Neuronal stem cell (in vitro differentiated cells): ENCODE measurements at regions not wholly inside any gene's neighbourhood (a gene's known extent, or its start where the extent isn't known, plus 50 kb on each side); places are given as distances from the start of the nearest gene placed in this dataset.

Experiments used
- DNase-seq: peaks from one replicate; pipeline ENCODE4 v3.0.0-alpha.2; 2013; ENCODE audit warnings: low spot score
- H2AFZ ChIP-seq: one replicate; pipeline ENCODE4 v1.6.1; 2013; ENCODE audit warnings: mild to moderate bottlenecking, low read length, inconsistent platforms
- H2AK5ac ChIP-seq: 2 replicates; pipeline ENCODE4 v1.6.1; 2013; ENCODE audit warnings: low read depth, mild to moderate bottlenecking, inconsistent platforms, low read length, moderate library complexity, mixed read lengths
- H2BK120ac ChIP-seq: 2 replicates; pipeline ENCODE4 v1.6.1; 2013; ENCODE audit warnings: low read depth, mild to moderate bottlenecking, inconsistent platforms, low read length, moderate library complexity, mixed read lengths
- H2BK12ac ChIP-seq: one replicate; pipeline ENCODE4 v1.6.1; 2013; ENCODE audit warnings: low read length, inconsistent platforms
- H2BK15ac ChIP-seq: 2 replicates; pipeline ENCODE4 v1.6.1; 2013; ENCODE audit warnings: mild to moderate bottlenecking, low read length, inconsistent platforms, mixed read lengths
- H2BK5ac ChIP-seq: one replicate; pipeline ENCODE4 v1.6.1; 2013; ENCODE audit warnings: inconsistent platforms, mild to moderate bottlenecking, low read length, moderate library complexity
- H3K14ac ChIP-seq: one replicate; pipeline ENCODE4 v1.6.1; 2013; ENCODE audit warnings: low read length, inconsistent platforms
- H3K18ac ChIP-seq: 2 replicates; pipeline ENCODE4 v1.6.1; 2013; ENCODE audit warnings: low read length, inconsistent platforms
- H3K23ac ChIP-seq: 2 replicates; pipeline ENCODE4 v1.6.1; 2013; ENCODE audit warnings: low read depth, mild to moderate bottlenecking, mixed read lengths, low read length, inconsistent platforms; ENCODE audit not compliant: poor library complexity
- H3K27ac ChIP-seq: replicated peaks from 3 replicates; pipeline ENCODE4 v1.5.1; 2013; ENCODE audit warnings: low read length, inconsistent platforms
- H3K27me3 ChIP-seq, 3 experiments: 2 replicates each; pipeline ENCODE4 v1.6.1; 2013; ENCODE audit warnings: low read length in 3 of 3, mild to moderate bottlenecking in 2 of 3, inconsistent platforms in 1 of 3, low read depth in 1 of 3, mixed read lengths in 1 of 3, moderate library complexity in 1 of 3; ENCODE audit not compliant: control insufficient read depth in 3 of 3, insufficient read depth in 3 of 3
- H3K36me3 ChIP-seq, 2 donors: replicated peaks in 1 of 2; 2 replicates each; pipeline ENCODE4 v1.6.1; 2013; ENCODE audit warnings: low read length in 2 of 2; ENCODE audit not compliant: control insufficient read depth in 2 of 2, insufficient read depth in 2 of 2
- H3K4ac ChIP-seq: 2 replicates; pipeline ENCODE4 v1.6.1; 2013; ENCODE audit warnings: inconsistent platforms, mild to moderate bottlenecking, low read length, moderate library complexity
- H3K4me1 ChIP-seq, 2 donors: 1 replicate in 1 of 2; 2 replicates in 1 of 2; pipeline ENCODE4 v1.6.1; 2013; ENCODE audit warnings: low read length in 2 of 2, low read depth in 1 of 2; ENCODE audit not compliant: control insufficient read depth in 2 of 2, insufficient read depth in 1 of 2
- H3K4me2 ChIP-seq: one replicate; pipeline ENCODE4 v1.6.1; 2013; ENCODE audit warnings: mild to moderate bottlenecking, low read length, inconsistent platforms; ENCODE audit not compliant: insufficient read depth, poor library complexity, severe bottlenecking
- H3K4me3 ChIP-seq, 2 donors: 2 replicates each; pipeline ENCODE4 v1.5.1; 2013; ENCODE audit warnings: low read length in 2 of 2, mild to moderate bottlenecking in 2 of 2, inconsistent platforms in 1 of 2, moderate library complexity in 1 of 2
- H3K79me1 ChIP-seq: one replicate; pipeline ENCODE4 v1.6.1; 2013; ENCODE audit warnings: low read depth, mild to moderate bottlenecking, inconsistent platforms, low read length, moderate library complexity
- H3K9ac ChIP-seq: one replicate; pipeline ENCODE4 v1.6.1; 2013; ENCODE audit warnings: mild to moderate bottlenecking, low read depth, low read length, inconsistent platforms; ENCODE audit not compliant: poor library complexity
- H3K9me3 ChIP-seq, 2 donors: replicated peaks in 1 of 2; 2 replicates each; pipeline versions ENCODE3 to v1.6.1; 2013; ENCODE audit warnings: low read length in 2 of 2, mild to moderate bottlenecking in 2 of 2, inconsistent platforms in 1 of 2, low read depth in 1 of 2, mixed read lengths in 1 of 2, moderate library complexity in 1 of 2; ENCODE audit not compliant: control insufficient read depth in 2 of 2, insufficient read depth in 1 of 2
- H4K8ac ChIP-seq: one replicate; pipeline ENCODE4 v1.6.1; 2013; ENCODE audit warnings: low read depth, mild to moderate bottlenecking, inconsistent platforms, low read length, moderate library complexity
- H4K91ac ChIP-seq: one replicate; pipeline ENCODE4 v1.6.1; 2013; ENCODE audit warnings: low read length, low read depth, mild to moderate bottlenecking, inconsistent platforms; ENCODE audit not compliant: poor library complexity
- WGBS, 2 donors: extraction: QIAGEN DNeasy Blood & Tissue Kit; methylation state at CpG; one replicate each; pipeline ENCODE4 v1.1.7; 2013; ENCODE audit warnings: missing lambda C conversion rate in 2 of 2, mixed read lengths in 1 of 2; ENCODE audit not compliant: insufficient read length in 2 of 2, insufficient replicate concordance in 1 of 2; ENCODE audit errors: extremely low coverage in 2 of 2; 5-methylcytosine and 5-hydroxymethylcytosine counted together

DNA sequence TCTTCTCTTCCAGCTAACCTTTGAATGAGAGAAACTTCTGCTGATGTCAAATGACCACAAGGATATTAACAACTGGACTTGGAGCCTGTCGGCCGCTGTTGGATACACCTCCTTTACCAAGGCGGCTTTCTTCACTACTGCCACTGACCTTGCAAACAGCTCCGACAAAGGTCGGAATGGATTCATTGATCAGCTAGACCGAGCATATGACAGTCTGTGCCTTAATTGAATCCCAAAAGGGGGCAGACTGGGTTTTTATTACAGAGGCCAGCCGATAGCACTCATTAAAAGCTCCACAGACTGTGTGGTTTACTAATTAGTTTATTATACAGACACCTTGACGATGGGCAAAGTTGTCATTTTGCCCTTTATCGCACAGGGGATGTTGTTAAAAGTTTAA lies 394.5 kb downstream of the RERGL start:
- no peak for DNase-seq
- no peaks in the 10 kb centered on the region for H3K4me1 ChIP-seq
- no peak overlapping the region for H2BK12ac ChIP-seq
- H3K4ac ChIP-seq = no peak overlapping the region
- H3K14ac ChIP-seq = no peak overlapping the region
- no peak overlapping the region for H2AK5ac ChIP-seq
- no peak overlapping the region for H2AFZ ChIP-seq
- H3K36me3 ChIP-seq = no peaks in the 10 kb centered on the region
- H2BK120ac ChIP-seq = no peak overlapping the region
- H4K8ac ChIP-seq = no peak overlapping the region
- WGBS, 2 donors = no CpG with 5 or more reads among the region's 9 CpGs
- no peaks in the 10 kb centered on the region for H3K27me3 ChIP-seq
- no peak overlapping the region for H3K4me2 ChIP-seq
- H3K4me3 ChIP-seq = no peak overlapping the region
- no peaks in the 10 kb centered on the region for H3K79me1 ChIP-seq
- H3K18ac ChIP-seq = no peak overlapping the region
- H2BK15ac ChIP-seq = no peak overlapping the region
- no peak overlapping the region for H4K91ac ChIP-seq
- H2BK5ac ChIP-seq = no peak overlapping the region
- H3K23ac ChIP-seq = no peak overlapping the region
- no peak overlapping the region for H3K27ac ChIP-seq
- H3K9me3 ChIP-seq = no peaks in the 10 kb centered on the region
- H3K9ac ChIP-seq = no peak overlapping the region

DNA sequence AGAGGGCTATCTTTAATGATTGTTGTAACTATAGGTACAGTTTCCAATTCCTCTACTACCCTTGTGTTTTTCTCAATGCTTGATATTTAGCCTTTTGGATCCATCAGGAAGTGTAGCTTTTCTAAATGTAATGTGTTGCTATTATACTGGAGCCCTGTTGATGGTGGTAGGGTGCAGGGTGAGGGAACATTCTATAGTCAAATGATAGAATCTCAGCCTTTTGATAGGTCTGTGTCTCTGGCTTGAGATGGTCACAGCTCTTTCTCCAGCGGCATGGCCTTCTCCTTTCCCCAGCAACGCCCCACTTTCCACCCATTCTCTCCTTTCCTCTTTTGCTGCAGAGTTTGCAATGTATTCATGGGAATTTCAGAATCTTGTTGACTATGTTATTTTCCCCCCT lies 398.6 kb downstream of the RERGL start:
- no peaks in the 10 kb centered on the region for H3K79me1 ChIP-seq
- H2AK5ac ChIP-seq = no peak overlapping the region
- WGBS, 2 donors = no CpG with 5 or more reads among the region's 2 CpGs
- H2BK5ac ChIP-seq = no peak overlapping the region
- no peak overlapping the region for H3K14ac ChIP-seq
- H3K4me3 ChIP-seq = no peak overlapping the region
- H2BK15ac ChIP-seq = no peak overlapping the region
- no peak overlapping the region for H4K8ac ChIP-seq
- no peak overlapping the region for H3K18ac ChIP-seq
- H3K27me3 ChIP-seq = no peaks in the 10 kb centered on the region
- H2BK120ac ChIP-seq = no peak overlapping the region
- H3K4me1 ChIP-seq = no peaks in the 10 kb centered on the region
- H3K36me3 ChIP-seq = no peaks in the 10 kb centered on the region
- no peak overlapping the region for H2BK12ac ChIP-seq
- DNase-seq = no peak
- no peak overlapping the region for H2AFZ ChIP-seq
- no peaks in the 10 kb centered on the region for H3K9me3 ChIP-seq
- no peak overlapping the region for H3K23ac ChIP-seq
- no peak overlapping the region for H3K4ac ChIP-seq
- H3K27ac ChIP-seq = no peak overlapping the region
- H3K4me2 ChIP-seq = no peak overlapping the region
- no peak overlapping the region for H4K91ac ChIP-seq
- no peak overlapping the region for H3K9ac ChIP-seq

DNA sequence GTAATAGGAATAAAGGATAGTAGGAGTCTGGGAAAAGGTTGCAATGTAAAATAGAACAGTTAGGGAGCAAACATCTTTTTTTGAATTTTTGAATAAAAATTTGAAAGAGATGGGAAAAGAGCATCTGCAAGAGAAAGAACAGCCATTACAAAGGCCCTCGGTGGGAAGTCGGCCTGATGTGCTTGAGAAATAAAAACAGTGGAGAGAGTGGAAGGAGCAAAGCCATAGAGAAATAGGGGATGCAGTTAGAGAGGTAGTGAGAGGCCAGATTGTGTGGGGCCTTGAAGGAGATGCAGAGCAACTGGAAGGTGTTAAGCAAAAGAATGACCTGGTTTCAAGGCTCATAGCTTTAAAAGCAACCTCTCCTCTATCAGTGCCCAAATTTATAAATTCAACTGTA lies 409.8 kb downstream of the RERGL start:
- H4K91ac ChIP-seq = no peak overlapping the region
- no peak overlapping the region for H4K8ac ChIP-seq
- no peak overlapping the region for H2AK5ac ChIP-seq
- no CpG with 5 or more reads among the region's 2 CpGs for WGBS, 2 donors
- no peak overlapping the region for H2BK120ac ChIP-seq
- H3K9ac ChIP-seq = no peak overlapping the region
- no peak overlapping the region for H3K4ac ChIP-seq
- H3K9me3 ChIP-seq = no peaks in the 10 kb centered on the region
- no peak overlapping the region for H3K23ac ChIP-seq
- H3K36me3 ChIP-seq = no peaks in the 10 kb centered on the region
- no peak overlapping the region for H3K4me3 ChIP-seq
- no peak overlapping the region for H3K18ac ChIP-seq
- H2BK12ac ChIP-seq = no peak overlapping the region
- no peak overlapping the region for H3K4me2 ChIP-seq
- H3K27me3 ChIP-seq = no peaks in the 10 kb centered on the region
- no peak overlapping the region for H2BK5ac ChIP-seq
- no peak overlapping the region for H3K14ac ChIP-seq
- H2AFZ ChIP-seq = no peak overlapping the region
- H3K79me1 ChIP-seq = no peaks in the 10 kb centered on the region
- no peak overlapping the region for H2BK15ac ChIP-seq
- H3K27ac ChIP-seq = no peak overlapping the region
- H3K4me1 ChIP-seq = no peaks in the 10 kb centered on the region
- no peak for DNase-seq

DNA sequence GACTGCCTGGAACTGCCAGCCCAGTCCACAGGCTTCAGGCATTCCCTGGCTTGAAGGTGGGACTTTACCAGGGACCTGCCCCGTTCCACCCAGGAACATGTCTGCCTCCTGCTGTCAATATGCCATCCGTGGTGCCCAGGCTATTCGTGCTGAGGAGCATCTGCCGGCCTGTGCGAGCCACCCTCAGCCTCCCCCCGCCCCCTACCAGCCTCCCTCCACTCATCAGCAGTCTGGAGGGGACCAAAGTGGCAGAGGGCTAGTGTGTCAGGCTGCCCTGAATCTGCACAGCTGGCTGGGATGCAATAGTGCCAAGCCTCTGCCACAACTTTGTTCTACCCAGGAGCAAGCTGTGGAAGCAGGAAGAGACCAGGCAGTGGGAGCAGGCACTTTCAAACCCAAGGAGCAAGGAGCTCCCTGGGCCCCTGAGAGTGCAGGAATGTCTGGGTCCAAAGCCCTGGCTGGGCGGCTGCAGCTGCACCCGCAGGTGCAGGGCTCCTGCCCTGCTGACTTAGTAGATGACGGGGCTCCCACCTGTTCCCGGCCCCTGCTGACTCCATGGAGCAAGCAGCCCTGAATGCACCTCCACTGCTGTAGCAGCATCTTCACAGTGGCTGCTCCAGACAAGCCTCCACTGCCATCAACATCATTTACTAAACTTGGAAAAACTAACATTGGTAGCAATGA lies 423.2 kb downstream of the RERGL start:
- H3K9ac ChIP-seq = no peak overlapping the region
- H2BK120ac ChIP-seq = no peak overlapping the region
- WGBS, 2 donors = no CpG with 5 or more reads among the region's 10 CpGs

More for the DNA sequence above, 423.2 kb downstream of the RERGL start:
- Histone ChIP-seq H4K91ac (no peak overlapping the region), H2AK5ac (no peak overlapping the region), H3K27me3 (no peaks in the 10 kb centered on the region), H3K27ac (no peak overlapping the region), H3K4ac (no peak overlapping the region), H3K14ac (no peak overlapping the region), H2BK15ac (no peak overlapping the region), H2AFZ (no peak overlapping the region), H3K4me3 (no peak overlapping the region), H2BK12ac (no peak overlapping the region), H3K36me3 (no peaks in the 10 kb centered on the region), H3K9me3 (no peaks in the 10 kb centered on the region), H3K4me1 (no peaks in the 10 kb centered on the region), H3K4me2 (no peak overlapping the region), H3K18ac (no peak overlapping the region), H2BK5ac (no peak overlapping the region), H3K23ac (no peak overlapping the region), H4K8ac (no peak overlapping the region), H3K79me1 (no peaks in the 10 kb centered on the region)
- DNase-seq = no peak
